IMR-90 (cell line): ENCODE measurements at regions not wholly inside any gene's neighbourhood (a gene's known extent, or its start where the extent isn't known, plus 50 kb on each side); places are given as distances from the start of the nearest gene placed in this dataset.

Experiments used
- ATAC-seq: fragments of 200-7000 bp; cut with Tn5 transposase; 2 replicates; pipeline ENCODE4 v1.9.1; 2020; ENCODE audit warnings: low read depth, mild to moderate bottlenecking, moderate library complexity
- BruUV-seq: library from RNA; stranded (reverse); fragments of 400-500 nt; replicated peaks from 2 replicates; lab custom pipeline; 2021; lab: Mats Ljungman, UMichigan
- CTCF ChIA-PET: fragments of 300-600 bp; formaldehyde crosslinking; extraction: SDS; loops from one replicate; lab custom pipeline; 2021; ENCODE audit warnings: antibody characterized with exemption; lab: Yijun Ruan, JAX
- POLR2A ChIA-PET: fragments of 300-600 bp; sonication (Branson Sonifier 250); formaldehyde crosslinking; loops from one replicate; lab custom pipeline; 2022; ENCODE audit warnings: antibody characterized with exemption; ENCODE audit not compliant: unreplicated experiment; lab: Charles Lee
- DNase-seq: peaks from one replicate; pipeline ENCODE4 v3.0.0; 2013
- H2AFZ ChIP-seq: replicated peaks from 2 replicates; pipeline ENCODE3; 2013; ENCODE audit warnings: low read length, mild to moderate bottlenecking; ENCODE audit not compliant: poor library complexity
- H2AK5ac ChIP-seq: 2 replicates; pipeline ENCODE4 v1.6.1; 2013; ENCODE audit warnings: low read depth, low read length, inconsistent platforms
- H2AK9ac ChIP-seq: replicated peaks from 2 replicates; pipeline ENCODE3; 2013; ENCODE audit warnings: mild to moderate bottlenecking, low read depth, low read length, moderate library complexity; ENCODE audit not compliant: poor library complexity
- H2BK120ac ChIP-seq: 2 replicates; pipeline ENCODE4 v1.6.1; 2013; ENCODE audit warnings: low read depth, low read length, inconsistent platforms
- H2BK15ac ChIP-seq: 3 replicates; pipeline ENCODE4 v1.6.1; 2013; ENCODE audit warnings: low read depth, low read length, inconsistent platforms
- H2BK20ac ChIP-seq: 2 replicates; pipeline ENCODE4 v1.6.1; 2013; ENCODE audit warnings: low read depth, mild to moderate bottlenecking, inconsistent platforms, low read length, moderate library complexity
- H2BK5ac ChIP-seq: 2 replicates; pipeline ENCODE4 v1.6.1; 2013; ENCODE audit warnings: mild to moderate bottlenecking, low read depth, low read length, inconsistent platforms; ENCODE audit not compliant: poor library complexity, severe bottlenecking
- H3K14ac ChIP-seq: replicated peaks from 2 replicates; pipeline ENCODE4 v1.6.1; 2013; ENCODE audit warnings: low read depth, low read length, inconsistent platforms
- H3K18ac ChIP-seq: 2 replicates; pipeline ENCODE4 v1.6.1; 2013; ENCODE audit warnings: low read depth, low read length, control low read depth
- H3K23ac ChIP-seq: 2 replicates; pipeline ENCODE4 v1.6.1; 2013; ENCODE audit warnings: low read depth, low read length, inconsistent platforms
- H3K27ac ChIP-seq: 2 replicates; pipeline ENCODE4 v1.5.1; 2013; ENCODE audit warnings: mild to moderate bottlenecking, control low read depth, low read length; ENCODE audit not compliant: insufficient read depth
- H3K27me3 ChIP-seq: 2 replicates; pipeline ENCODE4 v1.6.1; 2013; ENCODE audit warnings: low read length; ENCODE audit not compliant: control insufficient read depth, insufficient read depth
- H3K36me3 ChIP-seq: 2 replicates; pipeline ENCODE4 v1.6.1; 2013; ENCODE audit warnings: low read length, mixed read lengths; ENCODE audit not compliant: control insufficient read depth, insufficient read depth
- H3K4ac ChIP-seq: 2 replicates; pipeline ENCODE4 v1.6.1; 2013; ENCODE audit warnings: low read depth, low read length, inconsistent platforms
- H3K4me1 ChIP-seq: 2 replicates; pipeline ENCODE4 v1.6.1; 2013; ENCODE audit warnings: low read length, mixed read lengths; ENCODE audit not compliant: control insufficient read depth, insufficient read depth
- H3K4me2 ChIP-seq: 2 replicates; pipeline ENCODE4 v1.6.1; 2013; ENCODE audit warnings: low read depth, mild to moderate bottlenecking, control low read depth, low read length, moderate library complexity
- H3K4me3 ChIP-seq: 2 replicates; pipeline ENCODE4 v1.5.1; 2013; ENCODE audit warnings: low read depth, mild to moderate bottlenecking, control low read depth, low read length, moderate library complexity; ENCODE audit not compliant: insufficient read depth
- H3K56ac ChIP-seq: 2 replicates; pipeline ENCODE4 v1.6.1; 2013; ENCODE audit warnings: low read length, inconsistent platforms; ENCODE audit not compliant: insufficient read depth; ENCODE audit errors: extremely low read depth
- H3K79me1 ChIP-seq, 2 experiments: 2 replicates each; pipeline ENCODE4 v1.6.1; 2013; ENCODE audit warnings: low read length in 2 of 2, inconsistent platforms in 1 of 2, low read depth in 1 of 2
- H3K9ac ChIP-seq: 2 replicates; pipeline ENCODE4 v1.6.1; 2013; ENCODE audit warnings: low read depth, low read length, control low read depth
- H3K9me1 ChIP-seq: 2 replicates; pipeline ENCODE4 v1.6.1; 2013; ENCODE audit warnings: low read length, inconsistent platforms; ENCODE audit not compliant: insufficient read depth
- H3K9me3 ChIP-seq: 2 replicates; pipeline ENCODE4 v1.6.1; 2013; ENCODE audit warnings: low read length; ENCODE audit not compliant: control insufficient read depth, insufficient read depth
- H4K20me1 ChIP-seq: 2 replicates; pipeline ENCODE4 v1.6.1; 2013; ENCODE audit warnings: low read length, inconsistent platforms; ENCODE audit not compliant: insufficient read depth
- H4K5ac ChIP-seq: 2 replicates; pipeline ENCODE4 v1.6.1; 2013; ENCODE audit warnings: mild to moderate bottlenecking, low read depth, low read length, control low read depth
- H4K8ac ChIP-seq, 2 experiments: 2 replicates each; pipeline ENCODE4 v1.6.1; 2013; ENCODE audit warnings: low read depth in 2 of 2, low read length in 2 of 2, control low read depth in 1 of 2, inconsistent platforms in 1 of 2
- H4K91ac ChIP-seq: 2 replicates; pipeline ENCODE4 v1.6.1; 2013; ENCODE audit warnings: low read depth, low read length, inconsistent platforms; ENCODE audit not compliant: insufficient read depth
- BHLHE40 ChIP-seq: fragments of 150-350 bp; IDR thresholded peaks from 2 replicates; pipeline ENCODE4 v1.6.1; 2016; ENCODE audit warnings: mild to moderate bottlenecking, low read depth, low read length
- CEBPB ChIP-seq: IDR thresholded peaks from 2 replicates; pipeline ENCODE4 v1.6.1; 2012; ENCODE audit warnings: low read depth, low read length, improper control_type of control experiment
- CHD1 ChIP-seq: IDR thresholded peaks from 2 replicates; pipeline ENCODE4 v1.6.1; 2012; ENCODE audit warnings: low read depth, low read length, improper control_type of control experiment
- CTCF ChIP-seq: conservative IDR thresholded peaks from 2 replicates; pipeline ENCODE4 v1.5.1; 2012; ENCODE audit warnings: mild to moderate bottlenecking, low read depth, low read length, improper control_type of control experiment
- FOS ChIP-seq: fragments of 150-350 bp; IDR thresholded peaks from 2 replicates; pipeline ENCODE4 v1.6.1; 2016; ENCODE audit warnings: low read depth, low read length
- MAFK ChIP-seq: IDR thresholded peaks from 2 replicates; pipeline ENCODE4 v1.6.1; 2012; ENCODE audit warnings: low read depth, low read length, improper control_type of control experiment
- MAZ ChIP-seq: IDR thresholded peaks from 2 replicates; pipeline ENCODE4 v1.6.1; 2012; ENCODE audit warnings: low read depth, mild to moderate bottlenecking, low read length, improper control_type of control experiment, moderate library complexity, borderline replicate concordance
- MXI1 ChIP-seq: IDR thresholded peaks from 2 replicates; pipeline ENCODE4 v1.6.1; 2012; ENCODE audit warnings: low read depth, mild to moderate bottlenecking, low read length, moderate library complexity, borderline replicate concordance
- NFE2L2 ChIP-seq: fragments of 150-350 bp; IDR thresholded peaks from 2 replicates; pipeline ENCODE4 v1.6.1; 2016; ENCODE audit warnings: low read depth, mild to moderate bottlenecking, low read length
- POLR2A ChIP-seq: IDR thresholded peaks from 2 replicates; pipeline ENCODE4 v1.6.1; 2012; ENCODE audit warnings: mild to moderate bottlenecking, low read depth, low read length
- RAD21 ChIP-seq: IDR thresholded peaks from 2 replicates; pipeline ENCODE4 v1.6.1; 2012; ENCODE audit warnings: low read length, improper control_type of control experiment
- RCOR1 ChIP-seq: IDR thresholded peaks from 2 replicates; pipeline ENCODE4 v1.6.1; 2012; ENCODE audit warnings: mild to moderate bottlenecking, low read length, improper control_type of control experiment; ENCODE audit not compliant: insufficient replicate concordance
- RFX5 ChIP-seq: IDR thresholded peaks from 2 replicates; pipeline ENCODE4 v1.8.0; 2012; ENCODE audit warnings: low read depth, mild to moderate bottlenecking, low read length, moderate library complexity
- SMC3 ChIP-seq: fragments of 150-350 bp; IDR thresholded peaks from 2 replicates; pipeline ENCODE4 v1.6.1; 2016; ENCODE audit warnings: low read depth, mild to moderate bottlenecking, antibody characterized with exemption, low read length, moderate library complexity
- USF2 ChIP-seq: fragments of 150-350 bp; IDR thresholded peaks from 2 replicates; pipeline ENCODE4 v1.6.1; 2017; ENCODE audit warnings: mild to moderate bottlenecking, antibody characterized with exemption, low read length, low read depth
- WGBS, 2 experiments: methylation state at CpG; one replicate each; pipeline versions ENCODE4 v1.1.5 to v1.1.7; 2013; ENCODE audit warnings: missing lambda C conversion rate in 2 of 2; ENCODE audit not compliant: insufficient read length in 1 of 2; ENCODE audit errors: extremely low coverage in 2 of 2; 5-methylcytosine and 5-hydroxymethylcytosine counted together
- dilution Hi-C: fragments of 300-500 bp; cut with HindIII; formaldehyde crosslinking; loops from one replicate; pipeline ENCODE4 v1.14.3; 2018; ENCODE audit warnings: low sequenced_read_pairs; ENCODE audit not compliant: unreplicated experiment
- in situ Hi-C: fragments of 300-500 bp; cut with MboI; formaldehyde crosslinking; loops from 3 replicates; pipeline ENCODE4 v1.14.3; 2019; ENCODE audit warnings: low sequenced_read_pairs, inconsistent platforms, mixed read lengths
- intact Hi-C: fragments of 100-400 bp; cut with micrococcal nuclease; formaldehyde crosslinking; loops from 2 replicates; pipeline ENCODE4 v1.10.0; 2022
- TF ChIP-seq, protein P1 (sequence below): fragments of 150-350 bp; IDR thresholded peaks from 2 replicates; pipeline ENCODE4 v1.6.1; 2016; ENCODE audit warnings: low read depth, mild to moderate bottlenecking, low read length, moderate library complexity, borderline replicate concordance

GRCh38 chr3:159172473-159172872 lies 370.6 kb downstream of the MFSD1 start:
- Histone ChIP-seq H3K9me3 (no peaks in the 10 kb centered on the region), H3K4me3 (no peak overlapping the region), H3K14ac (no peak overlapping the region), H3K36me3 (no peaks in the 10 kb centered on the region), H2BK15ac (no peak overlapping the region), H4K20me1 (no peaks in the 10 kb centered on the region), H3K4ac (no peak overlapping the region), H3K4me1 (0 out of 2 replicates have a peak, but pooled peaks cover 2% of the 10 kb centered on the region), H3K9me1 (no peaks in the 10 kb centered on the region), H2AFZ (no peak overlapping the region), H3K27ac (no peak overlapping the region), H2BK5ac (no peak overlapping the region), H2AK5ac (no peak overlapping the region), H2BK120ac (no peak overlapping the region), H3K27me3 (no peaks in the 10 kb centered on the region), H4K8ac (no peak overlapping the region), H3K18ac (no peak overlapping the region), H4K91ac (no peak overlapping the region), H3K23ac (no peak overlapping the region), H2AK9ac (no peak overlapping the region), H3K79me1 (no peaks in the 10 kb centered on the region), H3K56ac (no peak overlapping the region), H3K9ac (no peak overlapping the region), H2BK20ac (no peak overlapping the region), H4K5ac (no peak overlapping the region), H3K4me2 (no peak overlapping the region)
- no peak for TF ChIP-seq NFE2L2
- TF ChIP-seq MXI1 = no peak
- TF ChIP-seq BHLHE40 = no peak
- no peak for TF ChIP-seq MAFK
- no peak for TF ChIP-seq SMC3
- TF ChIP-seq CHD1 = no peak
- no peak for TF ChIP-seq RFX5
- TF ChIP-seq, protein P1, sequence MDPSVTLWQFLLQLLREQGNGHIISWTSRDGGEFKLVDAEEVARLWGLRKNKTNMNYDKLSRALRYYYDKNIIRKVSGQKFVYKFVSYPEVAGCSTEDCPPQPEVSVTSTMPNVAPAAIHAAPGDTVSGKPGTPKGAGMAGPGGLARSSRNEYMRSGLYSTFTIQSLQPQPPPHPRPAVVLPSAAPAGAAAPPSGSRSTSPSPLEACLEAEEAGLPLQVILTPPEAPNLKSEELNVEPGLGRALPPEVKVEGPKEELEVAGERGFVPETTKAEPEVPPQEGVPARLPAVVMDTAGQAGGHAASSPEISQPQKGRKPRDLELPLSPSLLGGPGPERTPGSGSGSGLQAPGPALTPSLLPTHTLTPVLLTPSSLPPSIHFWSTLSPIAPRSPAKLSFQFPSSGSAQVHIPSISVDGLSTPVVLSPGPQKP = no peak
- no peak for TF ChIP-seq RAD21
- TF ChIP-seq RCOR1 = no peak
- no peak for TF ChIP-seq USF2
- no peak for TF ChIP-seq POLR2A
- no peak for TF ChIP-seq CEBPB
- no peak for TF ChIP-seq CTCF
- TF ChIP-seq MAZ = no peak
- no peak for TF ChIP-seq FOS
- ATAC-seq = no peak
- no CpG with 5 or more reads among the region's 2 CpGs for WGBS, 2 experiments
- in situ Hi-C loops = no loop called here
- dilution Hi-C loops = no loop called here
- intact Hi-C loops = no loop called here
- BruUV-seq = no TSS peak
- DNase-seq = no peak
- ChIA-PET CTCF (interaction anchor here (2.1 kb wide), 1 partner anchor 11 kb away, joined by 5 read pairs; no protein-coding TSS in a partner anchor), POLR2A (no interaction called here)
